NCI-H1048 (cell line): ENCODE measurements at regions not wholly inside any gene's neighbourhood (a gene's known extent, or its start where the extent isn't known, plus 50 kb on each side); places are given as distances from the start of the nearest gene placed in this dataset.

ENCODE experiments used
- DNase-seq: peaks from one replicate; lab custom pipeline; 2025; lab: John Stamatoyannopoulos, UW

DNA sequence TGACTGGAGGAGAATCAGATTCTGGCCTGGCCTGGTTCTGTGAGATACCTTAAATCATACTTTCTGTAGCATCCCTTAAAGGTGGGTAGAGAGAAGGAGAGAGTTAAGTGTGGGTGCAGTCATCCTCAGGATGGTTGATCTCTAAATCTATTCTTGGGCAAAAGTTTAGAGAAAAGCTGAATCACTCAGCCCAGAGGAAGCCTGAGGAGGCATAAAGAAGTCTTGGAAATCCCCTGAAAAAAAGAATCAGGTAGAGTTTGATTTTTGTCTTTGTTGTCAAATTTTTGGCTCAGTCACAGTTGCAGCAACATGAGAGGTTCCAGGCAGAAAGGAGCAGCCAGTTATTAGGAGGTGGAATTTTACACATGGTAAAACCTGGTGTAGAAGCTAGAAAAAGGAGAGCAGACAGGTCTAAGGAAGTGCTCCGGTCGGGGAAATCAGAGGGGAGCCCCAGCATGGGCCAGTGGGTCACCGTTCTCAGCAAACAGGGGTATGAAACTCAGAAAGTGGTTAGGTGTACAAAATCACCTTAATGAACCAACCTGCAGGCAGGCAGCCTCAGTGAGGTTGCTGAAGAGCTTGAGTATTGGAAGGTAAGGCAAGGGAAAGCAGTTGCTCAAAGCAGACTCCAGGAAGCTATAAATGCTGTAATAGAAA lies 116.2 kb upstream of the CNTLN start:
- DNase-seq, result no peak

- DNase-seq, result no peak
Measured at GRCh38 chr9:17017931-17018491, 116.8 kb upstream of the CNTLN start.

- DNase-seq, result no peak
Measured at GRCh38 chr9:17013891-17014290, 120.9 kb upstream of the CNTLN start.

- no peak for DNase-seq
Measured at GRCh38 chr9:17013010-17013409, 121.8 kb upstream of the CNTLN start.

DNA sequence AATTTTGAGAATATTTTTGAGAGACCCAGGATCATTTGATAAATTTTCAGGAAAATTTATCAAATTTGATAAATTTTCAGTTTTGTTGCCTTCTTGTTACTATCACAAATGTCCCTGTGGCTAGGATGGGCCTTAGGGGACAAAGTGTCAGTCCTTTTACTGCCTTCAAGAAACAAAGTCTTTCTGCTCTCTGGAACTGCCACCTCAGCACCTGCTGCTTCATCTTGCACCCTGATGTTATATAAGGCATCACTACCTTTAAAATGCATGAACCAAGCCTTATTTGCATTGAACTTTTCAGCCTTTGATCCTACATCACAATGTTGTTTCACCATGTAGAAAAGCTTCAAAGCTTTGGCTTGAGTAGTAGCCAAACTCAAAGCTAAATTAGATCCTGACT lies 123.0 kb upstream of the CNTLN start:
- no peak for DNase-seq

DNA sequence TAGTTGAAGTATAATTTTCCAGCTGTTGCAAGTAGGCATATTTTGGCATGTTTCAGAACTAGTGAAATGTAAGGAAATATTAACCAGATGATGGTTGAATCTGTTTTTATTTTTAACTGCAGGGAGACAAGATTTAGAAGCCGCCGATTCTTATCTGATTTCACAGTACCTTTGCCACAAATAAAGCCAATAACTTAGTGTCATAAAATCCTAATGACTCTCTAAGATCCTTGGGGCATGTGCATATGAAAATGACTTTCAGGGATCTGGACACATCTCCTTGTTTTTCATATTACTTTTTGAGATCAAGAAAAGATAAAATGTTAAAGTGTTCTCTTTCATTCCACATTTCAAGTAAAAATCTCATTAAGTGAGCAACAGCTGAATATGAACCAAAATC lies 125.8 kb upstream of the CNTLN start:
- DNase-seq, result no peak

DNA sequence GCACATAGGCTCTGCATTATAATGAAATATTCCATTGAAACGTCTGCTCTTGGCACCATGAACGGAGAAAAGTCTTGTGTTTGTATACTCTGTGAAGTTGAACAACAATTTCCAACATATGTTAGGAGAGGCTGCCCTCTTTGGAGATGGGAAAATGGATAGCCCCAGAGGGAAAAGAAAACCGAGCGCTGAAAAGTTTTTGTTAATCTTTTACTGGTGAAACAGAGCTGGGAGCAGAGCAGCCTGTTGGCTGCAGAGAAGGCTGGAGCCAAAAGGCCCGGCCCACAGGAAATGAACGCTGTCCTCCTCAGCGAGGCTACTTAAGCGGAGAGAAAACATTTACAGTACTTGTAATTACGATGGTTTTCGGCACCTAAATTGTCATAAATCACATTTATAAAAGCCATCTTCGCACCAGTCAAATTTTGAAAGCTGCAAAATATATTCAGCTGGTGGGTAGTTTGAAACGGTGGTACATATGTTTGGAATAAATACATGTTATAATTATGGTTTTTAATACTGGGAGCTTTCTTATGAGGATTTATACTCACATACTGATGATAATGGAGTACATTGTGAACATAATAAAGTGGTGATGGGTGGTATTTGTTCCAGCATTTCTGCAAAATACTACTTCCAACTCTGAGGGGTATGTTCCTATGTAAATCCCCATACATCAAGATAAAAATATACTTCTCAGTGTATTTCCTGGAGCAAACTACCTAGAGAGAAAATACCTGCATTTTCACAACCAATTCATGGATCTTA lies 129.6 kb upstream of the CNTLN start:
- DNase-seq, result no peak

- no peak for DNase-seq
Measured at GRCh38 chr9:17004500-17004899, 130.3 kb upstream of the CNTLN start.

DNA sequence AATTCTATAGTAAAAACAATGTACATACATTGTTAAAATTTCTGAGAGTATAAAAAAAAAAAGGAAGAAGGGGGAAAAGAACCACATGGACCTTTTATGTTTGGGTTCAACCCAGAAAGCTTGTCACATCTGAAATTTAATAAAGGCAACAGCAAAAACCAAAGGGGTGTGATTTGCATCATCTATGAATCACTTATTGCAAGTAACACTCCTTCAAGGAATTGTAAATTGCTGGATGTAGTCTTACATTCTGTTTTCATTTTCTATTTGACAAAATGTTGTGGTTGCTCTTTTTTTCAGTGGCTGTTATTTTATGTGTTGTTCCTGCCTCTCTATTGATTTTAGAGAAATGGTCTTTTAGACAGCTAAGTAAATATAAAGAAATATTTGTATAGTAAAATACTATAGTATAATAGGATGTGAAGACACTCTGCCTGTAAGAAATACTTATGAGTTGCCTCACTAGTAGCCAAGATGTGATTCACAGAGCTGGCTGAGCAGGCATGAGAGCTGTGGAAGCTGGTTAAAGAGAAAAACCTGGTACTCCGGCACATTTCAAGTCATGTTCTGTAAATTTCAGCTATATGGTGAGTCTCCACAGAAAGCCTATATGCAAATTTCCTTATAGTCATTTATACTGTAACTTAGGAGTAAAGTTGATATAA lies 131.1 kb upstream of the CNTLN start:
- no peak for DNase-seq

GRCh38 chr9:16996901-16997491 lies 126.5 kb upstream of the BNC2 start:
- DNase-seq, result no peak

DNA sequence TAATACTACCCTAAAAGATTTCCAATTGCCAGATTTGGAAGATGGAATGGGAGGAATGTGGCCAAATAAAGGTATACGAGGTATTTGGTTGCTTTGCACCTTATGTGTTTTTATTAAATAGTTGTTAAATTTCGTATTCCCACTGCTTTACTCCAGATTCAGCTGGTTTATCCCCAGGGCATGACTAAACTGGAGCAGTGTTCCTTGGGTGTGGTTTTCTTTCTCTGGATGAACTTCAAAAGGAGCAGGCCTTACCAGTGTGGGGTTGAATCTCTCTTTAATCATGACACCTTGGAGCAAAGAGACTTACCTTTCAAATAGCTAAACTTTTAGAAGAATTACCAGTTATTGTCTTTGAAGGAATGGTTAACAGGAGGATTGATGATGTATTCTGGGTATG lies 121.7 kb upstream of the BNC2 start:
- DNase-seq, result no peak

- no peak for DNase-seq
Measured at GRCh38 chr9:16987026-16987425, 116.6 kb upstream of the BNC2 start.

DNA sequence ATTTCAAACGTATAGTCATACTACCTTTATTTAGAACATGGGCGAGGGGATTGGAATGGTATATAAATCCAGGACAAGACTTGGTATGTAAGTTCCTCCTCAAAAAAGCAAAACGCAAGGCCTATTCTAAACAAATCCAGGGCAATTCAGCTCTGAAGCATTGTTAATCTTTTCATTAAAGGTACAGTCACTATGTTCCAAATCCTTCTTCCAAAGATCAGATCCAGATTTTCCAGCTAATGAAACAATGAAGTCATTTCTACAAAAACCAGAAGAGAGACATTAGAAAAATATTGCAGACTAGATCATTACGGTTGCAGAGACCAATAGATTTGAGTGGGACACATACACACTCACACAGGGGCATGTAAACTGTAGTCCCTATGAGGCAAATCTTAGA lies 116.1 kb upstream of the BNC2 start:
- DNase-seq, result no peak

GRCh38 chr9:16985559-16986348 lies 115.3 kb upstream of the BNC2 start:
- no peak for DNase-seq

DNA sequence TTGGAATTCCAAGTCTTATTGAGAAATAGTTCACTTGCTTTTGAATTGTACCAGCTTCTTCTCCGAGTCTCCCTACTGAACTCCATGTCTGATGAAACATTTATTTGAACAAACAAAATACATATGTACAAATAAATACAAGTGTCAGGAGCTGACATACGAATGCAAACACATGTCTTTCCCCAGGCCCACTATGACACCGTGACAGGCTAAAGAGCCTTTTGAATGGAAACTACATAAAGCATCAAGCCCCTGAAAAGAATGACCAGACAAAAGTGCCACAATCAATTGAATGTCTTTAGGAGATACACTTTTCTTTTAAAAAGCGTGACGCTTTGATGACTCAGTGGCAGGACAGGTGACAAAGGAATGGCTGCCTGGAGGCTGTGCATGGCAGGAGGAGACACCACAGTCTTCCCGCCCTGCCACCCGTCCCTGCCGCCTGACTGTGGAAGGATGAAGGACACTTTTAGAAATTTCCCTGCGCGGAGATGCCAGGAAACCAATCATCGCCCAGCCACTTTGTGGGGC lies 112.4 kb upstream of the BNC2 start:
- DNase-seq, result no peak

- no peak for DNase-seq
Measured at GRCh38 chr9:16976427-16976826, 106.0 kb upstream of the BNC2 start.

DNA sequence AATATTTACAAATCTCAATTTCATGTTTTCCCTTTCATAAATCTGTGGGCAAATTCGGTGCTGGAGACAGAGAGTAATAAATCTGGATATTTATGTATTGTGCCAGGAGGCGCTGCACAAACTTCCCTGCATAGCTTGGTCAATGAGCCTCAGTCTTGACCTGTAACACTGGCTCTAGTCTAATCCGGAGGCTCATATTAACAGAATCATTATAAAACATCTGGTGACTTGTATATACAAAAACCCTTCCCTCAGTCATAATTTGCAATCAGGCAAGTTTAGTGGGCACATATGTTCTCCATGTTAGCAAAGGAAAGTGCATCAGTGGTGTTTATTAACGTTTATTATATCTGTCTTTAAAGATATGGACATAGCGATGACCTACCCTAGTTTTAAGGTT lies 104.0 kb upstream of the BNC2 start:
- DNase-seq, result no peak

GRCh38 chr9:16970321-16970720 lies 99.9 kb upstream of the BNC2 start:
- DNase-seq, result no peak

DNA sequence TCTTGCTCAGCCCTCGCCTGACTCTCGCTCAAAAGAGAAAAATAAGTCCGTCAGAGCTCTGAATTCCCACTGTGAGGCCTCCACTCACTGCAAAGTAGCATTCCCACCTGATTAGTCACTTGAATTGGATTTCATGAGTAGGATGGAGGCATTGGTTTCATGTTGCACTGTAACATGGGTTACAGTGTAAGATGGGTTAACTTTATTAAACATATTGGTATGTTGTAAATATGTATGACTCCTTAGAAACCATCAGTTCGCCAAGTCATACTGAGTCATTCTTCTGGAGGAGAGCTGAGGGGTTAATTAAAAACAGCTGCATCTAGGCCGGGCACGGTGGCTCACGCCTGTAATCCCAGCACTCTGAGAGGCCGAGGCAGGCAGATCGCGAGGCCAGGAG lies 93.8 kb upstream of the BNC2 start:
- no peak for DNase-seq

GRCh38 chr9:16960084-16960483 lies 89.6 kb upstream of the BNC2 start:
- DNase-seq, result no peak

DNA sequence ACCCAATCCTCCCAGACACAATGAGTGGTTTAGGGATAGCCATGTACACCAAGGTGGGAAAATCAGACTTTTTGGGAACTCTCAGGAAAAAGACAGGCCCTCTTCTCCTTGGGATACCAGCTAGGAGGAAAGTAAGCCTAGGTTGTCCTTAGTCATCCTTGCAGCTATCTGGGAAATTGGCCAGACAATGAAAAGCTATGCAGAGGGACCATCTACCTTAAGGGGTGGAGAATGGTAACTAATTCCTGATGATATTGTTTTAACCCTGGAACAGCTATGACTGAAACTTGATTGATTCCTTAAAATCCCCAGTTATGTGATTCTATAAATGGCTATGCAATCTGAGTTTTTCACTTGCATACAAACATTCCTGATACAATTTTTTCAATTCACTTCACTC lies 88.9 kb upstream of the BNC2 start:
- DNase-seq, result no peak

DNA sequence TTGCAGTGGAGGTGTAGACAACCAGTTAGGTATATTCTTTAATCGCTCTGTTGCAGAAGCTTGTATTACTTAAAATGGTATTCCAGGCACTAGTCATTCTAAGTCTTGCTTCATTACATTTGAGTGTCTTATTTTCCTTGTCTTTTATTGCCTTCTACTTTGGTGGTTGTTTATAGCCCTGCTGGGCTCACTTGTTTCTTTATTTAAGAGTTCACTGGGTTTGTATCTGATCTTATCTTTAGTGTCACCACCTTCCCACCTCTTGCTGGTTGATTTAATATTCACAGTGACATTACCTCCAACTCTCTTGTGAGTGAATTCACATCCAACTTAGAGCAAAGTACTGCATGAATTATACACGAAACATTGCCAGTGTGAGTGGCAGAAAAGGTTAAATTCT lies 83.6 kb upstream of the BNC2 start:
- DNase-seq, result no peak
